ENCODE measurements at regions not wholly inside any gene's neighbourhood (a gene's known extent, or its start where the extent isn't known, plus 50 kb on each side); places are given as distances from the start of the nearest gene placed in this dataset.

DNA sequence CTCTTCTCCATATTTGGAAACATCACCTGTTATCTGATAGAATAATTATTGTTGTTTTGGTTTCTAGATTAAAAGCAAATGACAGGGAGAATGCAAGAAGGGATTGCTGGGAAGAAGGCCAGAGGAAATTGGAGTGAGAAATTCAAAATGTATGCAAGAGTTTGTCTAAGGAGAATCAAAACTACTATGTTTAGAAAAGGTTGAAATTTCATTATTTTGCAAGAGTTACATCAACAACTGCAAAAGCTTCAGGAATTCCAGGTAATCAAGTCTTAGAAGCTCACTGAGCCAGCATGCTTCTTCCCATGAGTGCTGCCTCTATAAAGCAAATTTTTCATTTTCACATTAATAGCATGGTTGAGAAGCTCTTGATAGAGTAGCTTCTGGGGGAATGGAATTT is 177.2 kb upstream of the GBE1 start:
- no peak for DNase-seq

DNA sequence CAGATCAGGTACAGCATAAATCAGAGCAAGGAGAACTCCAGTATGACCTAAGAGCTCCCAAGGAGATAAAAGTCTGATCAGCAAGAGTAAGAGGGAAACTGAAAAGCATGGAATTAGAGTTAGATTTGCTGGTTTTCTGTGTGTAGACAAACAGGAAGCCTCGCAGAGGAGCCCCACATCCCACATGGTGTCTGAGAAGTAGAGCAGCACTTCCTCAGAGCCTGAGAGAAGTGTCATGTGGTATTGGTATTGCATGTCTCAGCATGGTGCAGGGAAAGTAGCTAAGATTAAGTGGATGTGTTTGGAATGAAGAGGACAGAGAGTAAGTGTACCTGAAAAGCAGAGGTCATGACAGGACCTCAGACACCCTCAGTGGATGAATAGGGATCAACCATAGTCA is 175.4 kb upstream of the GBE1 start:
- no peak for DNase-seq

DNA sequence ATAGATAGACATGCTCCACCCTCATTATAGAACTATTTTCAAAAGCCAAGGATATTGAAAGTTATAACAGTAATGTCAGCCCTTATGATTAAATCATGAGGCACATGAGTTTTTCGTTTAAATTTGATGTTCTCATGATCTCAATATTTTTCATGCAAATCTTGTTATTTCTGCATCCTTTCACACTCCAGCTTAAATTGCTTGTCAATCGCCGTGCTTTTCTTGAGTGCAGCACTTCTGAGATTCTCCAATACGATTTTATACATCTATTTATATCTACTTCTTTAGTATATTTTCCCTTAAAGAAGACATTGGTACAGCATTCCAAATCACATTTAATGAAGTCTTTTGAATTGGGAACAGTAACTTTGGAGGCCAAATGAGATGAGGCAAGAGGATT is 171.2 kb upstream of the GBE1 start:
- no peak for DNase-seq

DNA sequence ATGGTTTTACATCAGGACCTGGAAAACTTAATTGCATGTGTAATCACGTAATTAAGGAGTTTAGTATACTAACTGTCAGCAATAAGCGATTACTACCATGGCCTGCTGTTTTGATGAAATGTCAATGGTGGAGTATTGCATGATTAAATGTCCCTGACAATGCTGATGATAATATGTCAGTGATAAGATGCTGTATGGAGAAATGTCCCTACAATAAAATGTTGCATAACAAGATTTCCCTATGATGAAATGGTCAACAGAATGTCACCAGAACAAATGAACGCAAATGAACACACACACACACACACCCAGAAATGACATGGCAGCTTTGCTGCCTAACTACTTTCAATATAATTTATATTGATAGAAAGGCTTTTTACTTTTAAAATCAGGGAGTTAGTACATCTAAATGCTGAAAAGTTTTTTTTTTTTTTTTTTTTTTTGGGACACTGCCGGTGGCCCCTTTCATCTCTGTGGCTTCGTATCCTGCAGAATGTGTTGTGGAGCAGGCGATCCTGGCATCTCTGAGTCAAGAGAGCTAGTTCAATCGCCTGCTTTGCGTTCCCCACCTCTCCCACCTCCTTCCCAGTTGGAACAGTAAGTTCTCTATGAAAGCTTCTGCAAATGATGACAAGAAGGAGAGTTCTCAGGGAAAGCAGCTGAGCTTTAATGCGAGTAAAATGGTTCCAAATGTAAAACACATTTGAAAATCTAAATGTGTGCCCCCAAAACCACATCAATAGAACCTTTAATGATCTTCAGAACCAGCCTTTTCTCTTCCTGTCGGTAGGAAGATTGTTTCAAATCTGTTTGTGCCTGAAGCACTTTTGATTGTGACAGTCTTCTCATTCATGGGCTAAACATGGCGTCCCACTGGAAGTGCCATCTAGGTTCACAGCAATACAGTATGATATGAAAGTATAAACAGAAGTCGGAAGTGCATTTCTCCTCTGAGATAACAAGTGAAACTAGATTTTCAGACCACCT is 170.1 kb upstream of the GBE1 start:
- DNase-seq = no peak

DNA sequence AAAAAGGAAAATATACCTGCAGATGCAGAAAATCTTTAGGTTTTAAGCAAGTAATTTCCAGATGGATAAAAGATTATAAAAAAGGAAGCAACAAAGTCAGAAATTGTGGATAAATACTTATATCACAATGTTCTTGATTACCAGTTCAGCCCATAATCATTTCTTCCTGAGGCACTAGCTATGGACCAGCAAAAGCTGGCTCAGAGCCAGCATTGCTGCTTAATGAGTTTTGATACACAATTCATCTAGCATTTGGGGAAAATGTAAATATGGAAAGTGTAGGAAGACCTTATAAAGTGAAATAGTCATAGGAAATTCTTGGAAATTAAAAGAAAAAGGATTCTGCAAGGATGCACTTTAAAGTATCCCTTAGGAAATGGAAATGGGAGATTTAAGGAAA is 168.3 kb upstream of the GBE1 start:
- DNase-seq = no peak

DNA sequence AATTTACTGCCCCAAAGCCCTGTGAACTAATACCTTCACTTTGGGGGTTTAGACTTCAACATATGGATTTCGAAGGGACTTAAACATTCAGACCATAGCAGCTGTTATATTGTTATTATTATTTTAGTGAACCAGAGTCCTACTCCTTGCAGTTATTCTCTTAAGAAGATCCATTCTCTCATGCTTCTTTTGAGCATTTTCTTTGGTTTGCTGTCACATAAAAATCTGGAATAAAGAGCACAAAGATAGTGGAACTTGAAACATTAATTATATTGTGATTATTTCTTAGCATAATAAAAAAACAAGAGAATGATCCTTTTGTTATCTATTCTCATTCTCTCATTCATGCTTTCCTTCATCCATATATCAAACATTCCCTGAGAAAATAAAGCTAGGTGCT is 166.4 kb upstream of the GBE1 start:
- no peak for DNase-seq

DNA sequence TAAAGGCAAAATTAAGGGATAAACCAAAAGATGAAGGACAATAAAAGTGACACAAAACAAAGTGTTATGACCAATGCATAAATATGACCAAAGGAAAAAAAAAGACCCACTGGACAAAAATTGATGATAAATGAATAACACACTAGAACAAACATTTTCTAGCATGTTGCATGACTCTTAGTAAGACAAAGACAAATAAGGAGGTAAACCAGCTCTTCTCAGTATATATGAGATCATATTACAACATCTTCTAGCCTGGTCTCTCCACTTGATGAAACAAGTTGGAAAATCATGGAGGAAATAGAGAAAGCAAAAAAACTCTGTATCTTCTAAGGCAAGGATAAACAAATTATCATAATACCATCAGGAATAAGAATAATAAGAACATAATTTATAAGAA is 163.9 kb upstream of the GBE1 start:
- DNase-seq = no peak

DNA sequence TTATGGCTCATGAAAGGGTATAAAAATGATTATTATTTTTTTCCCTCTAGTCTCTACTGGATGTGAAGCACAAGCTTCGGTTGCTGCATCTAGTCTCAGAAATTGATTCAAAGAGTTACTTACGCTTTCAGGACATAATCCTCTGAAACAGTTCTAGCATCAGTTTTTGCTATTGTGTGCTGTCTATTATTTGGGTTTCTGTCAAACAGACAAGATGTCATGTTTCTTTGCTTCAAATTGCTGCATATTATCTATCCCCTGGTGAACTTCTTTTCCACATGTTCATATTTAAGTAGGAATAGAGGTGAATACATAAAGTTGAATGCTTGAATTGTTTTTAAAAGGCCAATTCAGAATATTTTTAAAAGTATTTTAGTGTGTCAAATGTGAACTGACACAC is 161.6 kb upstream of the GBE1 start:
- no peak for DNase-seq

DNA sequence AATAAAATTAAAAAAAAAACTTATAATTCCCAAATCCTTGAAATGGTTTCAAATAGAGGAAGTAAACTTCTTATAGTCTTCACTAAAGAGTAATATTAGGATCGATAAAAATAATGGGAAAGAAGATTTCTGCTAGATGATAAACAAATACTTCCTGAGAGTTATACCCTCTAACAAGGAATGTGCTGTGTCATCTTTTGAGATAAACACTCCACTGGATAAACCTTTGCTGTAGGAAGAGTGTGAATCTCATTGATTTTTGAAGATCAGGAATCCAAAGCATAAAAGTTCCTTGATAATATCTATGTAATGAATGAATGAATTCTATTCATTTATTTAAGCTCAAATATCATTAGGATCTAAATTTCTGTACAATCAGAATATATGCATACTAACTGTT is 161.0 kb upstream of the GBE1 start:
- DNase-seq = no peak

DNA sequence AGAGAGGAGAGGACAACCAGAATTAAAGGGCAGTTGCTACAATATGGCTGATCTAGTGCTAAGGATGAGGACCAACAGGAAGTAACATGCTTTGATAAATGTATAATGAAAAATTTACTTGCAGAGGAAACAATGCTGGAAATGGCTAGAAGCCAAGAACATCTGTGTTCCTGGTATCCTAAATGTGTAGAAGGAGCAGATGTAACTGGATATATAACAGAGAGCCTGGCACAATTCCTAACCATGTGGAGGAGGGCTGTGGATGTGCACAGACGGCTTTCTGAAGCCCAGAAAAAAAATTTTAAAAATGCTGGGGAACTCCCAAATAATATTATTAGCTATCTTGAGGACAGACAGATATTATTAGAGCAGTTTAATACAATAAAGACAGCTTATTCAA is 159.4 kb upstream of the GBE1 start:
- no peak for DNase-seq

DNA sequence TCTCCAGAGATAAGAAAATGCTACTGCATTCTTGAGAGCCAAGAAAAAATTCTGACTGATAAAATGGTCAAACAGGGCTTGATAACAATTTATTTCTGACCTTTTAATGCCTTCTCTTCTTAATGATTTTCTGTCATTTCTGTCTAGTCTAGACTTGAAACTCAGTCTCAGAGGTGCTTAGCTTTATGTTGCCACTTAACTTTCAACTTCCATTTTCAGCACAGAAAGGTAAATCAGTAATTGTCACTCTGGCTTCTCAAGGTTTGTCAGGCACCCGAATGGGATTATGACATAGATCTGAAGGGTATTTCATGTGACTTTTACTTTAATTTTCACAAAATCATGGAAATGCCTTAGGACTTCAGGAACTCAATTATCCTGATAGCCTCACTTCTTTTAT is 155.4 kb upstream of the GBE1 start:
- DNase-seq = no peak

DNA sequence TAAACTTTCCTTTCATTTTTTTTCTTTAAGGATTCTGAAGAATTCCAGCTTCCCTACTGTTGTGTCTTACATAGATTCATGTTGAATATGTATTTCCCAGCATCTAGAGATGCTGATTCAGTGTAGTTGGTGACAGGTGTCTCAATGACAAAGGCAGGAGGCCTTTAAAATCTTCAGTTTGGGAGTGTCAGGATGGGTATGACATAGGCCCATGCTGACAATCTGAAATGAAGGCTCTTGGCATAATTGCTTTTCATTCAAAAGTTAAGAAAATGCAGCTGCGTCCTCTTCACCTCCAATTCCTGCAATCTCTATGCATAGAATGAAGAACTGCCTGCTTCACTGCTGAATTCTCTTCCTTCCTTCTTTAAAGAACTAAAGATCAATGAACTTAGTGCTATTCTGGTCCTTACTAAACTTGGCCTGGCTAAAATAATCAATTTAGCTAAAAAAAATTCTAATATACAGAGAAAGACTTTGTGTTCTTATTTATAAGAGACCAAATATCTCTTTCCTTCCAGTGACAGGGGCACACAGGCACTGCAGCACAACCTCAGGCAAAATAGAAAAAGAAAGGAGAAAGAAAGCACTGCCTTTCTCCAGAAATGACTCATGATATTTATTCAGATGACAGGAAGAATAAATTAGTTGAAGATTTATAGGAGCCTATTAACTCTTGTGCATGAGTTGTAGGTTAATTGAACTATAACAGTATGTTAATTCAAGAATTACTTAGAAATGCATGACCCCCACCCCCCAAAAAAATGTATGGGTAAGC is 152.6 kb upstream of the GBE1 start:
- DNase-seq = no peak

DNA sequence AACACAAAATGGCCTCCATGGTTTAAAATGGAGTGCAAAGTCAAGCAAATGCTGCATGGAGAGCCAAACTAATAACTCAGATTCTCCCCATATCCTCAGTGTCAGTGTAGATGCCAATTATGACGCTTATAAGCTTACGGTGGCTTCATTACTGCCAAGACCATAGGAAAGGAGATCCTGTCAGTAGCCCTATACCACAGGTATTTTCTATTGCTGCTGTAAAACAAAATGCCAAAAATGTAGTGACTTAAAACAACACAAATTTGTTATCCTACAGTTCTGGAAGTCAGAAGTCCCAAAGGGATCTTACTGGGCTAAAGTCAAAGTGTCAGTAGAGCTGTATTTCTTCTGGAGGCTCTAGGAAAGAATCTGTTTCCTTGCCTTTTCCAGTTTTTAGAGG is 149.8 kb upstream of the GBE1 start:
- DNase-seq = no peak

DNA sequence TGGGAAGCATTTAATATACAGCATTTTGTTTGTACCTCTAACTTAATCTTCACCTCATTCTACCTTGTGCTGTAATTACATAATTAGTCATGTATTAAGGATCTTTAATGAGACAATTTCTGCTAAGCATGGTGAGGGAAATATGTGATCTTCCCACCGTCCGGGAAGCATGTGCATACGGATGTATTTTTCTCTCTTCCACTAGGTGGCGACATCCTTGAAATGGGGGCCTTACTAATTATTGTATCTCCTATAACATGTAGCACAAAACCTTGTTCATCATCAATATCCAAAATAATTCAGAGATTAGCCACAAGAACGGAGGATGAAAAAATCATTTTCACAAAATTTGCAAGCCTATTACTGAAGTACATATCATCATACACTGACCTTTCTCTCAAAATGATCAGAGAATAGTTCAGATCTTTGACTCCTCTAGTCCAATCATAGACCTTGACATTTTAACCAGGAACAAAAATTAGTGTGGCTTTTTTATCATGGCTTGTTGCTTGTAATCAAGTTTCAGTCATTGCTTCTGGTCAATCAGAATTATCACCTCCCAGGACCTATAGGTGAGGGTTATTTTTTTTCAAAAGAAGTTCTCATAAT is 148.9 kb upstream of the GBE1 start:
- no peak for DNase-seq

DNA sequence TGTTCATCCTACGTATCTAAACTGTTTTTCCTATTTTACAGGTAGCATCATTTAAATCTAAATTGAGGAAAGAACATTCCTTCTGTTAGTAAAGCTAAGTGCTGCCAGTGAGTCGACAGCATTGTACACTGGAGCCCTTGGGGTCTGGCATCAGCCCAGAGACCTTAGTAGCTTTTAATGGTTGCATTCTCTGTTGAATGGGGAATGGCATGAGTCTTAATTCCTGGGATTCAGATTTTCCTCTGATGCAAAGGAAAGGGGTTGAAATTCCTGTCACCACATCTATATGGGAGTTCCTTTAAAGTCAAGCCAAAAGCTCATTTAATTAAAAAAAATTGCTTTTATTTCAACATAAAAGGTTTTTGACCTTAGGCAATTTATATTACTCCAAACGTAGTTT is 148.4 kb upstream of the GBE1 start:
- no peak for DNase-seq

DNA sequence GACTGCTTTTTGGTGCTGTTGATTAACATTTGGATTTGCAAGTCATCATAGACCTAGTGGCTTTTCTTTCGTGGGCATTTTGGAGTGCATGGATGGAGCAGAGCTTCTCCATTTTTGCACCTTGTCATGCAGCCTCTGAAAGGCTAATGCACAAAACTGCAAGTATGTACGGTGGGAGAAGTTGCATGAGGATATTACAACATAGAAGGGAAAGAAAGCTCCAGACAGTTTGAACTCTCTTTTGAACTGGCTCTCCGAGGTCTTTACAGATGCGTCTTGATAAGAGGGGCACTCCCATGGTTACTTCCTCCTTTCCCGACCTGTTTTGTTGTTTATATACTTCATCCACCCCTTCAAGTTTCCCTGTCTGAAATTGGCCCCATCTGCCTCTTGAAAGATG is 147.1 kb upstream of the GBE1 start:
- DNase-seq = no peak

DNA sequence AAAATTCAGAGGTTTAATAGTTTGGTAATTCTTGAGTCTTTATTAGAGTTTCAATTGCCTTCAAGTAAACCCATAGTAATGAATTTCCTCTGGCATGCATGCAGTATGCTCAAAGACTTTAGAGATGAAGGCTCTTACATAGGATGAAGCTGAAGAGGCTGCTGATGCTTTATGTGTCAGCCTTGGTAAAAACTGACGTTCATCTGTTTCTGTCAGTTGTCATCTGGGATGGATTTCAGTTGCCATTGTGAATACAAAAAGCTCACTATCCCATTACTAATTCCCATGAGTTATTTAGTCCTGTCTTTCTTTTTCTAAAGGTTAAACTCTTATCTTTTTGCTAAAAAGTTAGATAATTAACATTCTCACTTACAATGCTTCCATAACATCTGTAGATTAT is 136.9 kb upstream of the GBE1 start:
- no peak for DNase-seq

DNA sequence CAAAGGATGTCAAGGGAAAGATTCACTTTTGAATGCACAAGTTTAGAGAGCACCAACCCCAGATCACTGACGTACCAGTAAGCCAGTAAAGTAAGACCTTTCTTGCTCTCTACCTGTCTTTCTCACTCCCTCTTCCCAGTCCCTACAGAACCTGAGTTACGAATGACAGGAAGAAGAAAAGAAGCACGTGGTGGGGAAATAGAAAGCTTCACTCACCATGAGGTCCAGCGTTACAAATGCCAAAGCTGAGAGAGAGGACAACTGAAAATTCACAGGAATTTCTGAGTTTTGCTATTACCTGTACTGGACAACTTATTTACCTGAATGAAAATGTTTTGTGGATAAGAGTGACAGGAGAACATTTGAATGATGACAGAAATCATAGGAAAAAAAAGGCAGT is 133.2 kb upstream of the GBE1 start:
- DNase-seq = no peak

DNA sequence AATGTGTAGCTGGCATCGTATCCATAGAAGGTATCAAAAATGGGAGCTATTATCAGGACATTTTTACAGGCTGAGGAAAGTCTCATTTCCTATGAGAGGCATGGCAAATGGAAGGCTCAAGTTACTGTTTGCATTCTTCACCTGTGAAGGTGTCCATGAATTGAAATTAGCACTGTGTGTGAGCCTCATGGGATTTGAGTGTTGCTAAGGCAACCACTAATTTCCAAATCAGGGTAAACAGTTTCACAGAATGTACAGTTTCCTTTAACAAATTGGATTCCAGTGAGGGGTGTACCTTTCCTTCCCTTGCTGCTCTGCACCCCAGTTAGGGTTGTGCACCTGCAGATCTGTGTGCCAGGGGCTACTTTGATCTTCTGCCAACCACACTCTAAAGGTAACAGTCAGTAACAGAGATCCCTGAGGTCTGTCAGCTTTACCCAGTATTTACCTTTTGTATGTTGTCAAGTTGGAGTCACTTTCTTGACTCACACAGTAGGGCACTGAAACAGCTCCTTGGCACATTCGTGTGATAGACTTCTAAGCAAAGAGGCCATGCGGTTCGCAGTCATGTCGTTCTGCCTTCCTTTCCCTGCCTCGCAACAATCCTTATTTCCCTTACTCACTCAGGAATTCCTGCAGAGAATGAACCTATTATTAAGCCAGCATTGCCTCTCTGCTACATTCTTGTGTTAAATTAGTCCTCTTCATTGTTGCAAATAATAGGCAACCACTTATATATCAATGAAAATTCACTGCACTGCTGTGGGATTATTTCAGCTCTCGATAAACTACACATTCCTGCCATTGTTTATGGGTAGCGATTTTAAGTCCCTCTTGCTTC is 129.8 kb upstream of the GBE1 start:
- DNase-seq = no peak

DNA sequence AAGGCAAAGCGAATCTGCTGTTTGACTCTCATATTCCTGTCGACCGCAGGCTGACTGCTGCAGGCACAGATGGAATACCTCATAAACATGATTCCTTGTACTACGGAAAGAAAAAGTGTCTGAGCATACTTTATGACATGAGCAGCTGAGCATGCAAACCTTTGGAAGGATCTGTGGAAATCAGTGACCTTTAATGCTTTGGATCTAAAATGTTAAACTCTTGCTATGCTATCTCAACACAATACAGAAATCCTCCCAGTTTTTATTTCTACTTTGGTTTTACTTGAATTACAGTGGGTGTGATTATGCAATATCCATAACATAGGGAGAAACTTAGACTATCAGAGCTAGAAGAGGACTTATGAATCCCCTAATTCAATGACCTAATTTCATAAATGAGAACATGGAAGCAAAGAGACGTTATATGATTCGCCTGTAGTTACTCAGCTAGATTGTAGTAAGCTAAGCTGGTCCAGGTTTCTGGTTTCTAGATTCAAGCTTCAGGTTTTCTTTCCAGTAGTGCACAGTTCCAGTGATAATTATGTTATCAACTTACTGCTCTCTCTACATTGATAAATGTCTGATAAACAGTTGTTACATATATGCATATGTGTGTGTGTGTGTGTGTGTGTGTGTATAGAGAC is 127.6 kb upstream of the GBE1 start:
- no peak for DNase-seq

DNA sequence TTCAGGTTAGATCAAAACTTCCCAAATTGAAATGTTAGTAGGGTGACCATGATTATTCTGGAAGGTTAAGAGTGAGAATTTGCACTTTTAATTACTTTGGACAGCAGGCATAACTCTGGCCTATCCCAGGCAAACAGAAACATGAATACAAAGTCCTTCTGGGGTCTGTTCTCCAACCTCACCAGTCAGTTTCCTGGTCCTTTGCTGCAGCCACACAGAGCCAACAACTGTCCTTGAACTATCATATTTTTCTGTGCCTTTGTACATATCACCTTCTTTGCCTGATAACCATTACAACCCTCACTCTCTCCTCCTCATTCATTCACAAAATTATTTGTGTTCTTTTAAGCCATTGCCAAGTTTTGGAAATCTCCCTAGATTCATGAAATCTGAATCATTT is 126.0 kb upstream of the GBE1 start:
- DNase-seq = no peak

DNA sequence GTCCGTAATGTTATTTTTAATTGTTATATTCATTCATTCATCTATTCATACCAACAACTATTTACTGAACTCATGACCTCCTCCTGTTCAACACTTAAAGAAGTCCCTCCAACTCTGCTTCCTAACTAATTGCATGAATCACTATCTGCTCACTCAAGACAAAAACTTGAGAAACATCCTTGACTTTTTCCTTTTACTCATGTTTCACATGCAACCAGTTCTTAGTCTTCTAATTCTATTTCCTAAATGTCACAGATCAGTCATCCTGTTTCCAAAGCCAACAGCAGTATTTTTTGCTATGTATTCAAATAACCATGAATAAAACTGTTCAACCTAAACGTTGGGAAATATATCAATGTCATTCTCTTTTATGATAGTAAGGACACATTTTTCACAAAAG is 124.6 kb upstream of the GBE1 start:
- DNase-seq = no peak
